HT-29 (cell line): ENCODE measurements at regions not wholly inside any gene's neighbourhood (a gene's known extent, or its start where the extent isn't known, plus 50 kb on each side); places are given as distances from the start of the nearest gene placed in this dataset.

Source experiments
- DNase-seq: peaks from one replicate; pipeline ENCODE4 v3.0.0-alpha.2; 2015; ENCODE audit warnings: low spot score

- no peak for DNase-seq
Observed at GRCh38 chr9:134243778-134244467, 79.6 kb upstream of the RNU6ATAC start.

- DNase-seq: no peak
Observed at GRCh38 chr9:134245179-134245578, 80.8 kb upstream of the RNU6ATAC start.

- DNase-seq: no peak
Observed at GRCh38 chr9:134247918-134248631, 78.2 kb upstream of the RXRA start.

- DNase-seq: no peak
Observed at GRCh38 chr9:134251296-134252069, 74.8 kb upstream of the RXRA start.

- DNase-seq: no peak
Observed at GRCh38 chr9:134252084-134252830, 74.0 kb upstream of the RXRA start.

GRCh38 chr9:134253606-134254205 lies 72.5 kb upstream of the RXRA start:
- DNase-seq: no peak

GRCh38 chr9:134258332-134258731 lies 67.9 kb upstream of the RXRA start:
- DNase-seq: no peak

- no peak for DNase-seq
Observed at GRCh38 chr9:134258828-134259546, 67.3 kb upstream of the RXRA start.

- no peak for DNase-seq
Observed at GRCh38 chr9:134259708-134260107, 66.5 kb upstream of the RXRA start.

GRCh38 chr9:134260801-134261200 lies 65.5 kb upstream of the RXRA start:
- DNase-seq: no peak

GRCh38 chr9:134262035-134262434 lies 64.2 kb upstream of the RXRA start:
- DNase-seq: no peak

GRCh38 chr9:134263596-134263995 lies 62.7 kb upstream of the RXRA start:
- no peak for DNase-seq

GRCh38 chr9:134264169-134264568 lies 62.1 kb upstream of the RXRA start:
- DNase-seq: no peak

GRCh38 chr9:134265078-134265477 lies 61.2 kb upstream of the RXRA start:
- DNase-seq: no peak

GRCh38 chr9:134266418-134266817 lies 59.8 kb upstream of the RXRA start:
- DNase-seq: no peak

GRCh38 chr9:134267305-134267880 lies 58.9 kb upstream of the RXRA start:
- no peak for DNase-seq

GRCh38 chr9:134267881-134268724 lies 58.2 kb upstream of the RXRA start:
- DNase-seq: no peak

GRCh38 chr9:134268747-134269146 lies 57.5 kb upstream of the RXRA start:
- DNase-seq: no peak
